ENCODE measurements at regions not wholly inside any gene's neighbourhood (a gene's known extent, or its start where the extent isn't known, plus 50 kb on each side); places are given as distances from the start of the nearest gene placed in this dataset.
A peak's percentile ranks its signal among the peaks of the same experiment; 100 is the strongest.

- no peak for DNase-seq (ENCODE audit: low spot score)
- H3K4me1 Mint-ChIP-seq (ENCODE audit: unreplicated experiment), result peaks cover 3% of the 10 kb centered on the region
- no peaks in the 10 kb centered on the region for H3K9me3 Mint-ChIP-seq (ENCODE audit: unreplicated experiment)
- H3K36me3 Mint-ChIP-seq (ENCODE audit: low read depth, unreplicated experiment), result no peaks in the 10 kb centered on the region
- no peaks in the 10 kb centered on the region for H3K27me3 Mint-ChIP-seq (ENCODE audit: unreplicated experiment)
- no peak for TF ChIP-seq CTCF (IDR thresholded peaks at IDR 0.05; ENCODE audit: unreplicated experiment)
- H3K4me3 Mint-ChIP-seq (ENCODE audit: unreplicated experiment), result no peak overlapping the region
- no peak overlapping the region for H3K27ac Mint-ChIP-seq (ENCODE audit: unreplicated experiment)
These were observed 457.8 kb downstream of the QKI start for GRCh38 chr6:163872335-163872734.

GRCh38 chr6:163871616-163872015, 457.1 kb downstream of the QKI start:
- H3K36me3 Mint-ChIP-seq (ENCODE audit: low read depth, unreplicated experiment), result no peaks in the 10 kb centered on the region
- H3K27ac Mint-ChIP-seq (ENCODE audit: unreplicated experiment), result no peak overlapping the region
- peaks cover 3% of the 10 kb centered on the region for H3K4me1 Mint-ChIP-seq (ENCODE audit: unreplicated experiment)
- DNase-seq (ENCODE audit: low spot score), result no peak
- no peaks in the 10 kb centered on the region for H3K27me3 Mint-ChIP-seq (ENCODE audit: unreplicated experiment)
- H3K9me3 Mint-ChIP-seq (ENCODE audit: unreplicated experiment), result no peaks in the 10 kb centered on the region
- H3K4me3 Mint-ChIP-seq (ENCODE audit: unreplicated experiment), result no peak overlapping the region
- TF ChIP-seq CTCF (IDR thresholded peaks at IDR 0.05; ENCODE audit: unreplicated experiment), result no peak

- Mint-ChIP-seq H3K36me3 (ENCODE audit: low read depth, unreplicated experiment) (no peaks in the 10 kb centered on the region), H3K9me3 (ENCODE audit: unreplicated experiment) (no peaks in the 10 kb centered on the region), H3K27ac (ENCODE audit: unreplicated experiment) (no peak overlapping the region), H3K27me3 (ENCODE audit: unreplicated experiment) (peaks cover 3% of the 10 kb centered on the region), H3K4me3 (ENCODE audit: unreplicated experiment) (no peak overlapping the region), H3K4me1 (ENCODE audit: unreplicated experiment) (no peaks in the 10 kb centered on the region)
- no peak for TF ChIP-seq CTCF (IDR thresholded peaks at IDR 0.05; ENCODE audit: unreplicated experiment)
- no peak for DNase-seq (ENCODE audit: low spot score)
These were observed 453.2 kb downstream of the QKI start for GRCh38 chr6:163867518-163868292.

- no peak overlapping the region for H3K4me3 Mint-ChIP-seq (ENCODE audit: unreplicated experiment)
- peaks cover 3% of the 10 kb centered on the region for H3K27me3 Mint-ChIP-seq (ENCODE audit: unreplicated experiment)
- H3K27ac Mint-ChIP-seq (ENCODE audit: unreplicated experiment), result no peak overlapping the region
- peak; percentile 20 for DNase-seq (ENCODE audit: low spot score)
- H3K4me1 Mint-ChIP-seq (ENCODE audit: unreplicated experiment), result no peaks in the 10 kb centered on the region
- no peaks in the 10 kb centered on the region for H3K36me3 Mint-ChIP-seq (ENCODE audit: low read depth, unreplicated experiment)
- H3K9me3 Mint-ChIP-seq (ENCODE audit: unreplicated experiment), result no peaks in the 10 kb centered on the region
- no peak for TF ChIP-seq CTCF (IDR thresholded peaks at IDR 0.05; ENCODE audit: unreplicated experiment)
These were observed 451.7 kb downstream of the QKI start for GRCh38 chr6:163866192-163866591.

GRCh38 chr6:163863565-163863964, 449.0 kb downstream of the QKI start:
- no peak overlapping the region for H3K27ac Mint-ChIP-seq (ENCODE audit: unreplicated experiment)
- no peak overlapping the region for H3K4me3 Mint-ChIP-seq (ENCODE audit: unreplicated experiment)
- no peaks in the 10 kb centered on the region for H3K36me3 Mint-ChIP-seq (ENCODE audit: low read depth, unreplicated experiment)
- no peak for DNase-seq (ENCODE audit: low spot score)
- peaks cover 3% of the 10 kb centered on the region for H3K27me3 Mint-ChIP-seq (ENCODE audit: unreplicated experiment)
- no peaks in the 10 kb centered on the region for H3K9me3 Mint-ChIP-seq (ENCODE audit: unreplicated experiment)
- TF ChIP-seq CTCF (IDR thresholded peaks at IDR 0.05; ENCODE audit: unreplicated experiment), result no peak
- no peaks in the 10 kb centered on the region for H3K4me1 Mint-ChIP-seq (ENCODE audit: unreplicated experiment)
